KMS-11 (cell line): ENCODE measurements at regions not wholly inside any gene's neighbourhood (a gene's known extent, or its start where the extent isn't known, plus 50 kb on each side); places are given as distances from the start of the nearest gene placed in this dataset.

Experiments
- H2AFZ ChIP-seq: fragments of 200-600 bp; sonication (generic); 2 replicates; pipeline ENCODE4 v1.6.1; 2016; ENCODE audit warnings: antibody characterized with exemption, mixed run types, low read depth
- H3K27ac ChIP-seq: fragments of 200-600 bp; sonication (generic); 2 replicates; pipeline ENCODE4 v1.6.1; 2016; ENCODE audit warnings: mild to moderate bottlenecking, mixed run types
- H3K27me3 ChIP-seq: fragments of 200-600 bp; sonication (generic); 2 replicates; pipeline ENCODE4 v1.6.1; 2017; ENCODE audit warnings: mild to moderate bottlenecking, low read depth, mixed run types, moderate library complexity; ENCODE audit not compliant: insufficient read depth
- H3K36me3 ChIP-seq: fragments of 200-600 bp; sonication (generic); 2 replicates; pipeline ENCODE4 v1.6.1; 2017; ENCODE audit warnings: mild to moderate bottlenecking, mixed run types; ENCODE audit not compliant: insufficient read depth
- H3K4me1 ChIP-seq: fragments of 200-600 bp; sonication (generic); 2 replicates; pipeline ENCODE4 v1.6.1; 2016; ENCODE audit warnings: mild to moderate bottlenecking, low read depth, mixed run types; ENCODE audit not compliant: poor library complexity, severe bottlenecking
- H3K4me2 ChIP-seq: fragments of 200-600 bp; sonication (generic); 2 replicates; pipeline ENCODE4 v1.7.0; 2016; ENCODE audit warnings: mild to moderate bottlenecking, mixed run types
- H3K4me3 ChIP-seq: fragments of 200-600 bp; sonication (generic); IDR thresholded peaks from 2 replicates; pipeline ENCODE4 v1.6.1; 2017; ENCODE audit warnings: low read depth, low read length, mixed read lengths; ENCODE audit not compliant: insufficient read depth
- H3K79me2 ChIP-seq: fragments of 200-600 bp; sonication (generic); 2 replicates; pipeline ENCODE4 v1.6.1; 2016; ENCODE audit warnings: low read depth, mixed run types; ENCODE audit not compliant: insufficient read depth
- H3K9ac ChIP-seq: fragments of 200-600 bp; sonication (generic); 2 replicates; pipeline ENCODE4 v1.6.1; 2016; ENCODE audit warnings: mild to moderate bottlenecking, mixed run types
- H4K20me1 ChIP-seq: fragments of 200-600 bp; sonication (generic); 2 replicates; pipeline ENCODE4 v1.6.1; 2016; ENCODE audit warnings: mild to moderate bottlenecking, mixed run types; ENCODE audit not compliant: insufficient read depth
- CTCF ChIP-seq: fragments of 200-600 bp; sonication (generic); conservative IDR thresholded peaks from 2 replicates; pipeline ENCODE4 v1.6.1; 2017; ENCODE audit warnings: low read depth, mild to moderate bottlenecking, antibody characterized with exemption, low read length, moderate library complexity, mixed read lengths

GRCh38 chr5:96324708-96325107, 108.3 kb downstream of the PCSK1 start:
- TF ChIP-seq CTCF, result no peak
- H2AFZ ChIP-seq, result no peak overlapping the region
- no peaks in the 10 kb centered on the region for H3K4me1 ChIP-seq

GRCh38 chr5:96322865-96323264, 110.2 kb downstream of the PCSK1 start:
- no peak overlapping the region for H3K9ac ChIP-seq
- H4K20me1 ChIP-seq, result no peaks in the 10 kb centered on the region
- H3K79me2 ChIP-seq, result no peaks in the 10 kb centered on the region
- H3K27me3 ChIP-seq, result no peaks in the 10 kb centered on the region
- no peak overlapping the region for H3K4me3 ChIP-seq
- no peaks in the 10 kb centered on the region for H3K4me1 ChIP-seq
- no peak overlapping the region for H3K4me2 ChIP-seq
- no peaks in the 10 kb centered on the region for H3K36me3 ChIP-seq
- TF ChIP-seq CTCF, result no peak
- no peak overlapping the region for H3K27ac ChIP-seq
- H2AFZ ChIP-seq, result no peak overlapping the region

More at GRCh38 chr5:96324708-96325107, 108.3 kb downstream of the PCSK1 start:
- Histone ChIP-seq H3K79me2 (no peaks in the 10 kb centered on the region), H3K4me2 (no peak overlapping the region), H3K4me3 (no peak overlapping the region), H3K36me3 (no peaks in the 10 kb centered on the region), H3K27me3 (no peaks in the 10 kb centered on the region), H4K20me1 (no peaks in the 10 kb centered on the region), H3K27ac (no peak overlapping the region), H3K9ac (no peak overlapping the region)

GRCh38 chr5:96322217-96322616, 110.8 kb downstream of the PCSK1 start:
- Histone ChIP-seq H3K4me1 (no peaks in the 10 kb centered on the region), H3K79me2 (no peaks in the 10 kb centered on the region), H3K36me3 (no peaks in the 10 kb centered on the region), H3K9ac (no peak overlapping the region), H3K27ac (no peak overlapping the region), H4K20me1 (no peaks in the 10 kb centered on the region), H2AFZ (no peak overlapping the region), H3K4me2 (no peak overlapping the region), H3K4me3 (no peak overlapping the region), H3K27me3 (no peaks in the 10 kb centered on the region)
- no peak for TF ChIP-seq CTCF

GRCh38 chr5:96321345-96321744, 111.7 kb downstream of the PCSK1 start:
- Histone ChIP-seq H4K20me1 (no peaks in the 10 kb centered on the region), H3K27me3 (no peaks in the 10 kb centered on the region), H3K79me2 (no peaks in the 10 kb centered on the region), H2AFZ (no peak overlapping the region), H3K9ac (no peak overlapping the region), H3K4me1 (no peaks in the 10 kb centered on the region), H3K4me3 (no peak overlapping the region), H3K27ac (no peak overlapping the region), H3K36me3 (no peaks in the 10 kb centered on the region), H3K4me2 (no peak overlapping the region)
- no peak for TF ChIP-seq CTCF
